Neural cell (in vitro differentiated cells): ENCODE measurements at regions not wholly inside any gene's neighbourhood (a gene's known extent, or its start where the extent isn't known, plus 50 kb on each side); places are given as distances from the start of the nearest gene placed in this dataset.

Experiments
- H2AFZ ChIP-seq: fragments of 200-600, 300-800 bp; sonication (generic), shearing (Covaris generic); 2 replicates; pipeline ENCODE4 v1.6.0; 2014; ENCODE audit warnings: low read depth, mild to moderate bottlenecking, antibody characterized with exemption, low read length, moderate library complexity
- H3F3A ChIP-seq: fragments of 200-600 bp; shearing (Covaris generic); 2 replicates; pipeline ENCODE4 v1.6.1; 2016; ENCODE audit warnings: mild to moderate bottlenecking, moderate library complexity, mixed read lengths, antibody characterized with exemption, low read length; ENCODE audit not compliant: insufficient read depth, poor library complexity, severe bottlenecking
- H3K27ac ChIP-seq: fragments of 200-600, 300-800 bp; sonication (generic), shearing (Covaris generic); 2 replicates; pipeline ENCODE4 v1.5.1; 2014; ENCODE audit warnings: mild to moderate bottlenecking, low read length, moderate library complexity
- H3K27me3 ChIP-seq: fragments of 300-800, 200-600 bp; sonication (generic), shearing (Covaris generic); 2 replicates; pipeline ENCODE4 v1.6.0; 2014; ENCODE audit warnings: mild to moderate bottlenecking, low read depth, low read length, moderate library complexity; ENCODE audit not compliant: insufficient read depth
- H3K36me3 ChIP-seq: fragments of 300-800, 200-600 bp; sonication (generic), shearing (Covaris generic); 2 replicates; pipeline ENCODE4 v1.5.1; 2014; ENCODE audit warnings: mild to moderate bottlenecking, antibody characterized with exemption, low read length, moderate library complexity; ENCODE audit not compliant: insufficient read depth
- H3K4me2 ChIP-seq: fragments of 300-800, 200-600 bp; sonication (generic), shearing (Covaris generic); 2 replicates; pipeline ENCODE4 v1.6.0; 2014; ENCODE audit warnings: mild to moderate bottlenecking, low read length
- H3K4me3 ChIP-seq: fragments of 300-800, 200-600 bp; sonication (generic), shearing (Covaris generic); 2 replicates; pipeline ENCODE4 v1.5.1; 2014; ENCODE audit warnings: mild to moderate bottlenecking, low read length, moderate library complexity
- H3K79me2 ChIP-seq: fragments of 200-600 bp; shearing (Covaris generic); replicated peaks from 2 replicates; pipeline ENCODE4 v1.6.0; 2014; ENCODE audit warnings: mild to moderate bottlenecking, low read length, moderate library complexity; ENCODE audit not compliant: insufficient read depth
- H3K9ac ChIP-seq: fragments of 300-800, 200-600 bp; sonication (generic), shearing (Covaris generic); 2 replicates; pipeline ENCODE4 v1.6.1; 2016; ENCODE audit warnings: mild to moderate bottlenecking, low read length, mixed read lengths
- H3K9me2 ChIP-seq: fragments of 200-600 bp; shearing (Covaris generic); 2 replicates; pipeline ENCODE4 v1.6.1; 2016; ENCODE audit warnings: mild to moderate bottlenecking, low read length, mixed read lengths; ENCODE audit not compliant: insufficient read depth
- H3K9me3 ChIP-seq: fragments of 200-600, 300-800 bp; sonication (generic), shearing (Covaris generic); 2 replicates; pipeline ENCODE4 v1.6.1; 2016; ENCODE audit warnings: mild to moderate bottlenecking, mixed run types, low read length, moderate library complexity, mixed read lengths
- H4K20me1 ChIP-seq: fragments of 200-600 bp; shearing (Covaris generic); 2 replicates; pipeline ENCODE4 v1.6.1; 2016; ENCODE audit warnings: mild to moderate bottlenecking, mixed run types; ENCODE audit not compliant: insufficient read depth
- EP300 ChIP-seq: fragments of 450-650 bp; conservative IDR thresholded peaks from 2 replicates; pipeline ENCODE4 v1.6.1; 2014; ENCODE audit warnings: antibody characterized with exemption, mild to moderate bottlenecking, moderate library complexity; ENCODE audit not compliant: poor library complexity, severe bottlenecking
- EZH2 ChIP-seq: fragments of 200-600, 300-800 bp; shearing (Covaris generic), sonication (generic); IDR thresholded peaks from 2 replicates; pipeline ENCODE4 v1.6.1; 2014; ENCODE audit warnings: antibody characterized with exemption, low read length, borderline replicate concordance, mild to moderate bottlenecking; ENCODE audit not compliant: insufficient read depth, poor library complexity, severe bottlenecking
- MXI1 ChIP-seq: fragments of 450-650 bp; conservative IDR thresholded peaks from 2 replicates; pipeline ENCODE4 v1.6.1; 2014; ENCODE audit warnings: antibody characterized with exemption, mild to moderate bottlenecking; ENCODE audit not compliant: poor library complexity, severe bottlenecking
- POLR2AphosphoS5 ChIP-seq: IDR thresholded peaks from 2 replicates; pipeline ENCODE4 v1.6.1; 2012
- RAD21 ChIP-seq: fragments of 450-650 bp; conservative IDR thresholded peaks from 2 replicates; pipeline ENCODE4 v1.6.1; 2014; ENCODE audit warnings: antibody characterized with exemption, mild to moderate bottlenecking, moderate library complexity
- SMC3 ChIP-seq: fragments of 450-650 bp; conservative IDR thresholded peaks from 2 replicates; pipeline ENCODE4 v1.6.1; 2014; ENCODE audit warnings: antibody characterized with exemption, mild to moderate bottlenecking, moderate library complexity; ENCODE audit not compliant: poor library complexity
- TAF1 ChIP-seq: IDR thresholded peaks from 2 replicates; pipeline ENCODE4 v1.6.1; 2012; ENCODE audit warnings: low read depth
- TF ChIP-seq, protein P1 (sequence below): IDR thresholded peaks from 2 replicates; pipeline ENCODE4 v1.6.1; 2012; ENCODE audit warnings: borderline replicate concordance
- TF ChIP-seq, protein P2 (sequence below): fragments of 450-650 bp; IDR thresholded peaks from 2 replicates; pipeline ENCODE4 v1.5.1; 2014; ENCODE audit warnings: antibody characterized with exemption, mild to moderate bottlenecking, moderate library complexity; ENCODE audit not compliant: poor library complexity, severe bottlenecking

DNA sequence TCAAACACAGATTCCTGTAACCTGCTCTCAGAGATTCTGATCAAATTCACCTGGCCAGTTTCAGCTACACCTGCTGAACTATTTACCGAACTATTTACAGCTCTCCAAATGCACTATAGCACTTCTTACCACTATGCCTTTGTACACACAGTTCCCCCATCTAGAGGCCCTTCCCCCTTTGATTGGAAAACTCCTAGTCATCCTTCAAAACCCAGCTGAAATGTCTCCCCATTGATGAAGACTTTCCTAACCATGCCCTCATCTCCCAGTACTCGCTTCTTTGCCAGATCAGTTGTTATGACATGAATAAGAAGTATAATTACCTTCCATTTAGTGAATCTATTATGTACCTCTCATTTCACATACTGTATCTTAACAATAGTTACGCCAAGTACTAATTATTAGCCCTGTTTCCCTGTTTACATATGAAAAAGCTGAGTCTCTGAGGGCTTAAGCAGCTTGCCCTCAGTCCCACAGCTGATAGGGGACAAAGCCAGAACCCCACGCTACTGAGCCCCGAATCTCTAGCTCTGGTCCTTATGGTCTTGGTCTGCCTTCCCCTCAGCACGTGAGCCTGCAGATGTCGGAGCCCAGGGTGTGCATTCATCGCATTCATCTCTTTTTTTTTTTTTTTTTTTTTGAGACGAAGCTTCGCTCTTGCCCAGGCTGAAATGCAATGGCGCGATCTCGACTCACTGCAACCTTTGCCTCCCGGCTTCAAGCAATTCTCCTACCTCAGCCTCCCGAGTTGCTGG is 64.7 kb upstream of the ASAP2 start:
- peaks cover 3% of the 10 kb centered on the region for H3K27me3 ChIP-seq
- no peaks in the 10 kb centered on the region for H4K20me1 ChIP-seq
- H3K4me2 ChIP-seq: no peak overlapping the region
- no peaks in the 10 kb centered on the region for H3K79me2 ChIP-seq
- H3F3A ChIP-seq: peaks cover 4% of the 10 kb centered on the region
- H3K36me3 ChIP-seq: no peaks in the 10 kb centered on the region
- no peak overlapping the region for H3K4me3 ChIP-seq
- H3K27ac ChIP-seq: no peak overlapping the region
- no peak overlapping the region for H3K9ac ChIP-seq
- H2AFZ ChIP-seq: no peak overlapping the region
- TF ChIP-seq TAF1 (no peak), MXI1 (no peak), EP300 (no peak), EZH2 (no peak), POLR2AphosphoS5 (no peak), SMC3 (no peak), RAD21 (no peak)
- TF ChIP-seq, protein P1, sequence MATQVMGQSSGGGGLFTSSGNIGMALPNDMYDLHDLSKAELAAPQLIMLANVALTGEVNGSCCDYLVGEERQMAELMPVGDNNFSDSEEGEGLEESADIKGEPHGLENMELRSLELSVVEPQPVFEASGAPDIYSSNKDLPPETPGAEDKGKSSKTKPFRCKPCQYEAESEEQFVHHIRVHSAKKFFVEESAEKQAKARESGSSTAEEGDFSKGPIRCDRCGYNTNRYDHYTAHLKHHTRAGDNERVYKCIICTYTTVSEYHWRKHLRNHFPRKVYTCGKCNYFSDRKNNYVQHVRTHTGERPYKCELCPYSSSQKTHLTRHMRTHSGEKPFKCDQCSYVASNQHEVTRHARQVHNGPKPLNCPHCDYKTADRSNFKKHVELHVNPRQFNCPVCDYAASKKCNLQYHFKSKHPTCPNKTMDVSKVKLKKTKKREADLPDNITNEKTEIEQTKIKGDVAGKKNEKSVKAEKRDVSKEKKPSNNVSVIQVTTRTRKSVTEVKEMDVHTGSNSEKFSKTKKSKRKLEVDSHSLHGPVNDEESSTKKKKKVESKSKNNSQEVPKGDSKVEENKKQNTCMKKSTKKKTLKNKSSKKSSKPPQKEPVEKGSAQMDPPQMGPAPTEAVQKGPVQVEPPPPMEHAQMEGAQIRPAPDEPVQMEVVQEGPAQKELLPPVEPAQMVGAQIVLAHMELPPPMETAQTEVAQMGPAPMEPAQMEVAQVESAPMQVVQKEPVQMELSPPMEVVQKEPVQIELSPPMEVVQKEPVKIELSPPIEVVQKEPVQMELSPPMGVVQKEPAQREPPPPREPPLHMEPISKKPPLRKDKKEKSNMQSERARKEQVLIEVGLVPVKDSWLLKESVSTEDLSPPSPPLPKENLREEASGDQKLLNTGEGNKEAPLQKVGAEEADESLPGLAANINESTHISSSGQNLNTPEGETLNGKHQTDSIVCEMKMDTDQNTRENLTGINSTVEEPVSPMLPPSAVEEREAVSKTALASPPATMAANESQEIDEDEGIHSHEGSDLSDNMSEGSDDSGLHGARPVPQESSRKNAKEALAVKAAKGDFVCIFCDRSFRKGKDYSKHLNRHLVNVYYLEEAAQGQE: no peak
- TF ChIP-seq, protein P2, sequence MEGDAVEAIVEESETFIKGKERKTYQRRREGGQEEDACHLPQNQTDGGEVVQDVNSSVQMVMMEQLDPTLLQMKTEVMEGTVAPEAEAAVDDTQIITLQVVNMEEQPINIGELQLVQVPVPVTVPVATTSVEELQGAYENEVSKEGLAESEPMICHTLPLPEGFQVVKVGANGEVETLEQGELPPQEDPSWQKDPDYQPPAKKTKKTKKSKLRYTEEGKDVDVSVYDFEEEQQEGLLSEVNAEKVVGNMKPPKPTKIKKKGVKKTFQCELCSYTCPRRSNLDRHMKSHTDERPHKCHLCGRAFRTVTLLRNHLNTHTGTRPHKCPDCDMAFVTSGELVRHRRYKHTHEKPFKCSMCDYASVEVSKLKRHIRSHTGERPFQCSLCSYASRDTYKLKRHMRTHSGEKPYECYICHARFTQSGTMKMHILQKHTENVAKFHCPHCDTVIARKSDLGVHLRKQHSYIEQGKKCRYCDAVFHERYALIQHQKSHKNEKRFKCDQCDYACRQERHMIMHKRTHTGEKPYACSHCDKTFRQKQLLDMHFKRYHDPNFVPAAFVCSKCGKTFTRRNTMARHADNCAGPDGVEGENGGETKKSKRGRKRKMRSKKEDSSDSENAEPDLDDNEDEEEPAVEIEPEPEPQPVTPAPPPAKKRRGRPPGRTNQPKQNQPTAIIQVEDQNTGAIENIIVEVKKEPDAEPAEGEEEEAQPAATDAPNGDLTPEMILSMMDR: no peak
- H3K9me2 ChIP-seq: no peaks in the 10 kb centered on the region
- H3K9me3 ChIP-seq: no peaks in the 10 kb centered on the region

DNA sequence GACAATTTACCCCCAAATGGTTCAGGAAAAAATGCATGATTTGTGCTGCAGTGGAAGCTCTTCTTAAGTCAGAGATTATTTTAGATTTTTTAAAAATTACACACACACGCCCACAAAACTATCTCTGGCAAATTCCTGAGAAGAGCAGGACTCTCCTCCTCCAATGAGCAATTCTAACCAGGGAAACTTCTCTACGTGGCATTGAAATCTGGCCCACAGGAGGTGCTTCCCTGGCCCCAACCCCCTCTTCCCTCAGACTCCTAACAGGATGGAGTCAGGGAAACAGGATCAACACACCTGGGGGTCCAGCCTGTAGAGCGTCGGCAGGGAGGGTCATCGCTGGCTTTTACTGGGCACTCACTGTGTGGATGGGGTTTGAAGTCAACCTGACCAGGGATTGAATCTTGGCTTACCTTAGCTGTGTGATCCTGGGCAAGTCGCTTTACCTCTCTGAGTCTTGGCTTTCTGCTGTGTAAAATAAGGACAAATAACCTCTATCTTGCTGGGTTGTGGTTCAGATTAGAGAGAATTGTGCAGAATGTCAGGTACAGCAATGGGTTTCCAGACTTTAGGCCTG is 65.4 kb upstream of the ASAP2 start:
- no peak overlapping the region for H3K9ac ChIP-seq
- no peaks in the 10 kb centered on the region for H3K9me3 ChIP-seq
- no peak overlapping the region for H3K27ac ChIP-seq
- no peak overlapping the region for H2AFZ ChIP-seq
- no peak for TF ChIP-seq EZH2
- TF ChIP-seq, protein P1: no peak
- no peak for TF ChIP-seq POLR2AphosphoS5
- TF ChIP-seq MXI1: no peak
- no peak for TF ChIP-seq SMC3
- TF ChIP-seq TAF1: no peak
- TF ChIP-seq EP300: no peak
- no peak for TF ChIP-seq RAD21
- TF ChIP-seq, protein P2: no peak
- H3K4me3 ChIP-seq: no peak overlapping the region
- peaks cover 3% of the 10 kb centered on the region for H3K27me3 ChIP-seq
- H3K4me2 ChIP-seq: no peak overlapping the region
- peaks cover 4% of the 10 kb centered on the region for H3F3A ChIP-seq
- no peaks in the 10 kb centered on the region for H3K36me3 ChIP-seq
- H3K9me2 ChIP-seq: no peaks in the 10 kb centered on the region
- no peaks in the 10 kb centered on the region for H3K79me2 ChIP-seq
- H4K20me1 ChIP-seq: no peaks in the 10 kb centered on the region
